Caco-2 (cell line): ENCODE measurements at regions not wholly inside any gene's neighbourhood (a gene's known extent, or its start where the extent isn't known, plus 50 kb on each side); places are given as distances from the start of the nearest gene placed in this dataset.

Source experiments
- BruUV-seq: library from RNA; stranded (reverse); fragments of 400-500 nt; replicated peaks from 2 replicates; lab custom pipeline; 2021; lab: Mats Ljungman, UMichigan
- CTCF ChIA-PET: fragments of 300-600 bp; sonication (Branson Sonifier 250); formaldehyde crosslinking; loops from one replicate; lab custom pipeline; 2022; ENCODE audit warnings: antibody characterized with exemption; lab: Charles Lee
- POLR2A ChIA-PET: fragments of 300-600 bp; sonication (Branson Sonifier 250); formaldehyde crosslinking; loops from one replicate; lab custom pipeline; 2022; ENCODE audit warnings: antibody characterized with exemption; lab: Charles Lee
- DNase-seq, 2 experiments: peaks; one replicate each; pipeline versions ENCODE4 v3.0.0 to v3.0.0-alpha.2; 2020 to 2022
- H3K27me3 ChIP-seq: replicated peaks from 2 replicates; pipeline ENCODE4 v1.6.0; 2011; ENCODE audit warnings: low read length; ENCODE audit not compliant: control insufficient read depth, insufficient read depth
- H3K36me3 ChIP-seq: 2 replicates; pipeline ENCODE4 v1.5.1; 2011; ENCODE audit warnings: low read length; ENCODE audit not compliant: control insufficient read depth, insufficient read depth
- H3K4me1 ChIP-seq: fragments of 250-450 bp; sonication (Bioruptor Pico); 2 replicates; pipeline ENCODE4 v1.5.1; 2020; ENCODE audit warnings: mild to moderate bottlenecking
- H3K4me3 ChIP-seq: 2 replicates; pipeline ENCODE4 v1.5.1; 2011; ENCODE audit warnings: low read depth, mild to moderate bottlenecking, control low read depth, low read length
- H3K9me3 ChIP-seq: fragments of 250-450 bp; sonication (Bioruptor Pico); 2 replicates; pipeline ENCODE4 v1.5.1; 2020; ENCODE audit warnings: mild to moderate bottlenecking, moderate library complexity
- H3K27ac Mint-ChIP-seq: one replicate; pipeline ENCODE4 v1.8.0; 2022; ENCODE audit warnings: mixed read lengths; ENCODE audit not compliant: unreplicated experiment
- H3K27me3 Mint-ChIP-seq: one replicate; pipeline ENCODE4 v1.8.0; 2022; ENCODE audit warnings: mixed read lengths; ENCODE audit not compliant: insufficient read depth, unreplicated experiment
- H3K36me3 Mint-ChIP-seq: one replicate; pipeline ENCODE4 v1.8.0; 2022; ENCODE audit warnings: mild to moderate bottlenecking, mixed read lengths; ENCODE audit not compliant: insufficient read depth, unreplicated experiment
- H3K4me1 Mint-ChIP-seq: one replicate; pipeline ENCODE4 v1.8.0; 2022; ENCODE audit warnings: low read depth, mixed read lengths; ENCODE audit not compliant: unreplicated experiment
- H3K4me3 Mint-ChIP-seq: one replicate; pipeline ENCODE4 v1.8.0; 2022; ENCODE audit warnings: mild to moderate bottlenecking, moderate library complexity, mixed read lengths; ENCODE audit not compliant: unreplicated experiment
- H3K9me3 Mint-ChIP-seq: one replicate; pipeline ENCODE4 v1.8.0; 2022; ENCODE audit warnings: mixed read lengths; ENCODE audit not compliant: unreplicated experiment
- CTCF ChIP-seq, 2 experiments: fragments of 200-600 bp in 1 of 2; IDR thresholded peaks; 1 replicate in 1 of 2; 2 replicates in 1 of 2; pipeline versions ENCODE4 v1.5.1 to v1.8.0; 2011 to 2022; ENCODE audit warnings: antibody characterized with exemption in 1 of 2, control low read depth in 1 of 2, inconsistent platforms in 1 of 2, low read depth in 1 of 2, low read length in 1 of 2, mild to moderate bottlenecking in 1 of 2, moderate library complexity in 1 of 2; ENCODE audit not compliant: insufficient read depth in 1 of 2, severe bottlenecking in 1 of 2, unreplicated experiment in 1 of 2
- intact Hi-C: fragments of 100-400 bp; cut with micrococcal nuclease; formaldehyde crosslinking; loops from one replicate; pipeline ENCODE4 v1.10.0; 2022; ENCODE audit not compliant: unreplicated experiment

GRCh38 chr11:25901415-25901814, 430.5 kb upstream of the ANO3 start:
- intact Hi-C loops, result no loop called here
- H3K9me3 ChIP-seq, result no peaks in the 10 kb centered on the region

GRCh38 chr11:25902476-25902875, 429.5 kb upstream of the ANO3 start:
- no peak overlapping the region for H3K27ac Mint-ChIP-seq
- no peaks in the 10 kb centered on the region for H3K4me1 ChIP-seq
- CTCF ChIA-PET, result no interaction called here
- H3K27me3 ChIP-seq, result no peaks in the 10 kb centered on the region
- H3K9me3 ChIP-seq, result no peaks in the 10 kb centered on the region
- H3K4me3 Mint-ChIP-seq, result no peak overlapping the region
- no peaks in the 10 kb centered on the region for H3K36me3 ChIP-seq
- intact Hi-C loops, result no loop called here
- no peak for TF ChIP-seq CTCF (IDR thresholded peaks at IDR 0.05; ENCODE audit: insufficient read depth in 1 of 2, low read depth in 1 of 2, low read length in 1 of 2, severe bottlenecking in 1 of 2, unreplicated experiment in 1 of 2)
- H3K27me3 Mint-ChIP-seq, result no peaks in the 10 kb centered on the region
- DNase-seq, result no peak
- no peaks in the 10 kb centered on the region for H3K4me1 Mint-ChIP-seq
- POLR2A ChIA-PET, result no interaction called here
- no peaks in the 10 kb centered on the region for H3K36me3 Mint-ChIP-seq
- no TSS peak for BruUV-seq
- no peak overlapping the region for H3K4me3 ChIP-seq
- H3K9me3 Mint-ChIP-seq, result no peaks in the 10 kb centered on the region

More at GRCh38 chr11:25901415-25901814, 430.5 kb upstream of the ANO3 start:
- no peaks in the 10 kb centered on the region for H3K27me3 ChIP-seq
- Mint-ChIP-seq H3K4me1 (no peaks in the 10 kb centered on the region), H3K36me3 (no peaks in the 10 kb centered on the region), H3K9me3 (no peaks in the 10 kb centered on the region), H3K27me3 (no peaks in the 10 kb centered on the region), H3K27ac (no peak overlapping the region), H3K4me3 (no peak overlapping the region)
- no peak overlapping the region for H3K4me3 ChIP-seq
- H3K36me3 ChIP-seq, result no peaks in the 10 kb centered on the region
- ChIA-PET POLR2A (no interaction called here), CTCF (no interaction called here)
- no TSS peak for BruUV-seq
- H3K4me1 ChIP-seq, result no peaks in the 10 kb centered on the region
- no peak for TF ChIP-seq CTCF (IDR thresholded peaks at IDR 0.05; ENCODE audit: insufficient read depth in 1 of 2, low read depth in 1 of 2, low read length in 1 of 2, severe bottlenecking in 1 of 2, unreplicated experiment in 1 of 2)
- DNase-seq, result no peak

GRCh38 chr11:25908726-25909125, 423.2 kb upstream of the ANO3 start:
- POLR2A ChIA-PET, result no interaction called here
- H3K27me3 ChIP-seq, result no peaks in the 10 kb centered on the region
- CTCF ChIA-PET, result no interaction called here

More at GRCh38 chr11:25908726-25909125, 423.2 kb upstream of the ANO3 start:
- Mint-ChIP-seq H3K27ac (no peak overlapping the region), H3K4me3 (no peak overlapping the region), H3K27me3 (no peaks in the 10 kb centered on the region), H3K9me3 (no peaks in the 10 kb centered on the region), H3K4me1 (no peaks in the 10 kb centered on the region), H3K36me3 (no peaks in the 10 kb centered on the region)
- intact Hi-C loops, result no loop called here
- no TSS peak for BruUV-seq
- no peak overlapping the region for H3K4me3 ChIP-seq
- no peaks in the 10 kb centered on the region for H3K9me3 ChIP-seq
- no peaks in the 10 kb centered on the region for H3K36me3 ChIP-seq
- no peak for TF ChIP-seq CTCF (IDR thresholded peaks at IDR 0.05; ENCODE audit: insufficient read depth in 1 of 2, low read depth in 1 of 2, low read length in 1 of 2, severe bottlenecking in 1 of 2, unreplicated experiment in 1 of 2)
- no peak for DNase-seq
- H3K4me1 ChIP-seq, result no peaks in the 10 kb centered on the region
